ENCODE measurements at regions not wholly inside any gene's neighbourhood (a gene's known extent, or its start where the extent isn't known, plus 50 kb on each side); places are given as distances from the start of the nearest gene placed in this dataset.

DNA sequence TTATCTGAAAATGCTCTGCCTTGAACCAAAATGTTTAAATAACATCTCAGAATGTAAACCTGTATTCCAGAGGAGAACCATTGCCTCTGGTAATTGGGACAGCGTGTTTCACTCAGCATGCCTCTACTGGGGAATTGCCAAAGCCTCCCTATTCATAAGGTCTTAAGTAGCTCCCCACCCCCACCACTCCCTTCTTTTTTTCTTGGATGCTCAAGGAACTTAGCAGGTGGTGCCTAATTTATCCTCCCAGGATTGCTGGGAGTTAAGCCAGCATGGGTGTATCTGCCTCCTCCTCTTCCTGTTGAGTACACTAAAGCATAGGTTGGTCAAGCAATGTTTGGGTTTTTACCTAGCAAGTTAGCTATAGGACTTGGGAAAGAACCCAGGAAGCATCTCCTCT is 220.2 kb downstream of the DMAC1 start:
- Histone ChIP-seq H4K20me1 (replicated peaks in 1 of 2; ENCODE audit: control insufficient read depth in 1 of 2, insufficient read depth in 2 of 2, low read length in 2 of 2) (no peaks in the 10 kb centered on the region), H2AK5ac (ENCODE audit: low read depth, low read length) (no peak overlapping the region), H3K4ac (replicated peaks; ENCODE audit: insufficient read length, low read depth, low read length) (no peak overlapping the region), H3K56ac (replicated peaks; ENCODE audit: insufficient read length, low read depth, low read length) (no peak overlapping the region), H3K14ac (ENCODE audit: insufficient read length) (no peak overlapping the region), H2BK12ac (ENCODE audit: low read depth, low read length) (no peak overlapping the region), H2AFZ (ENCODE audit: low read length) (no peak overlapping the region), H3K4me3 (ENCODE audit: extremely low read depth in 1 of 4, insufficient read depth in 2 of 4, low read depth in 3 of 4, low read length in 4 of 4) (no peak overlapping the region), H2BK15ac (ENCODE audit: low read length) (no peak overlapping the region), H3K4me1 (replicated peaks in 1 of 4; ENCODE audit: control insufficient read depth in 3 of 4, insufficient read depth in 4 of 4, low read length in 3 of 4) (peaks cover 0 to 5% (median 1%) of the 10 kb centered on the region in 4 experiments; a peak in 3 of 7 replicates), H3K9me3 (ENCODE audit: insufficient read depth in 2 of 2, low read depth in 1 of 2, low read length in 1 of 2) (no peaks in the 10 kb centered on the region), H3K79me2 (ENCODE audit: control insufficient read depth in 1 of 2, insufficient read depth in 2 of 2, low read length in 2 of 2) (no peaks in the 10 kb centered on the region), H3K27ac (ENCODE audit: low read depth, low read length) (no peak overlapping the region), H3K23me2 (ENCODE audit: low read depth, low read length) (no peaks in the 10 kb centered on the region), H2BK120ac (replicated peaks; ENCODE audit: low read depth, low read length) (no peak overlapping the region), H2BK20ac (ENCODE audit: low read length) (no peak overlapping the region), H3K27me3 (replicated peaks in 1 of 4; ENCODE audit: control insufficient read depth in 3 of 4, extremely low read depth in 1 of 4, insufficient read depth in 3 of 4, low read length in 3 of 4) (no peaks in the 10 kb centered on the region), H2BK5ac (ENCODE audit: low read depth, low read length) (no peak overlapping the region), H3K79me1 (ENCODE audit: low read depth, low read length) (no peaks in the 10 kb centered on the region), H4K8ac (ENCODE audit: extremely low read depth, insufficient read depth, low read length) (no peak overlapping the region), H4K5ac (ENCODE audit: insufficient read length, low read depth, low read length) (no peak overlapping the region), H3K23ac (ENCODE audit: insufficient read length) (no peak overlapping the region), H4K91ac (replicated peaks; ENCODE audit: insufficient read length, low read length) (no peak overlapping the region), H3K9ac (replicated peaks in 1 of 4; ENCODE audit: extremely low read depth in 1 of 4, low read depth in 3 of 4, low read length in 3 of 4) (no peak overlapping the region), H3K4me2 (ENCODE audit: insufficient read depth in 1 of 2, low read depth in 2 of 2, low read length in 2 of 2) (no peak overlapping the region), H3K36me3 (ENCODE audit: control insufficient read depth in 2 of 4, insufficient read depth in 4 of 4, low read length in 3 of 4) (no peaks in the 10 kb centered on the region), H3K18ac (ENCODE audit: extremely low read depth, low read length) (no peak overlapping the region)
- WGBS, 2 experiments (ENCODE audit: extremely low coverage in 1 of 2, insufficient coverage in 1 of 2, insufficient read length in 1 of 2, insufficient replicate concordance in 2 of 2, low coverage in 1 of 2, low lambda C conversion rate in 2 of 2, missing lambda C conversion rate in 1 of 2): 90% methylated on average over 1 of the region's 1 CpG; no CpG with 5 or more reads in 1 of the 2 experiments
- DNase-seq (ENCODE audit: low read depth in 1 of 2, low spot score in 2 of 2) (no peak), FAIRE-seq (no peak)
- POLR2A ChIA-PET (ENCODE audit: partially characterized antibody): no interaction called here
- CTCF ChIA-PET (ENCODE audit: partially characterized antibody): interaction anchor here (1.7 to 3.0 kb wide), 2 partner anchors 9 to 177 kb away, joined by 4 to 13 read pairs; no protein-coding TSS in a partner anchor
- TF ChIP-seq BACH1 (IDR thresholded peaks at IDR 0.05; ENCODE audit: low read length) (no peak), KDM5A (IDR thresholded peaks at IDR 0.05; ENCODE audit: low read length) (no peak), TEAD4 (IDR thresholded peaks at IDR 0.05; ENCODE audit: low read depth, low read length) (no peak), CEBPB (IDR thresholded peaks at IDR 0.05; ENCODE audit: low read depth, low read length) (no peak), RAD21 (IDR thresholded peaks at IDR 0.05 in 1 of 2, conservative IDR thresholded peaks at IDR 0.05 in 1 of 2; ENCODE audit: low read depth in 2 of 2, low read length in 2 of 2) (no peak), TAF1 (IDR thresholded peaks at IDR 0.05; ENCODE audit: low read depth, low read length) (no peak), PHF8 (conservative IDR thresholded peaks at IDR 0.05; ENCODE audit: low read depth, low read length) (no peak), ZNF274 (IDR thresholded peaks at IDR 0.05; ENCODE audit: borderline replicate concordance, extremely low read depth, low read length) (no peak), POLR2AphosphoS5 (IDR thresholded peaks at IDR 0.05; ENCODE audit: low read depth, low read length) (no peak), EGR1 (IDR thresholded peaks at IDR 0.05; ENCODE audit: borderline replicate concordance, low read depth, low read length) (no peak)
- TF ChIP-seq, protein P1, sequence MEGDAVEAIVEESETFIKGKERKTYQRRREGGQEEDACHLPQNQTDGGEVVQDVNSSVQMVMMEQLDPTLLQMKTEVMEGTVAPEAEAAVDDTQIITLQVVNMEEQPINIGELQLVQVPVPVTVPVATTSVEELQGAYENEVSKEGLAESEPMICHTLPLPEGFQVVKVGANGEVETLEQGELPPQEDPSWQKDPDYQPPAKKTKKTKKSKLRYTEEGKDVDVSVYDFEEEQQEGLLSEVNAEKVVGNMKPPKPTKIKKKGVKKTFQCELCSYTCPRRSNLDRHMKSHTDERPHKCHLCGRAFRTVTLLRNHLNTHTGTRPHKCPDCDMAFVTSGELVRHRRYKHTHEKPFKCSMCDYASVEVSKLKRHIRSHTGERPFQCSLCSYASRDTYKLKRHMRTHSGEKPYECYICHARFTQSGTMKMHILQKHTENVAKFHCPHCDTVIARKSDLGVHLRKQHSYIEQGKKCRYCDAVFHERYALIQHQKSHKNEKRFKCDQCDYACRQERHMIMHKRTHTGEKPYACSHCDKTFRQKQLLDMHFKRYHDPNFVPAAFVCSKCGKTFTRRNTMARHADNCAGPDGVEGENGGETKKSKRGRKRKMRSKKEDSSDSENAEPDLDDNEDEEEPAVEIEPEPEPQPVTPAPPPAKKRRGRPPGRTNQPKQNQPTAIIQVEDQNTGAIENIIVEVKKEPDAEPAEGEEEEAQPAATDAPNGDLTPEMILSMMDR (IDR thresholded peaks at IDR 0.05; ENCODE audit: control extremely low read depth in 1 of 3, insufficient read depth in 1 of 3, low read depth in 1 of 3, low read length in 3 of 3): no peak
- TF ChIP-seq, protein P2, sequence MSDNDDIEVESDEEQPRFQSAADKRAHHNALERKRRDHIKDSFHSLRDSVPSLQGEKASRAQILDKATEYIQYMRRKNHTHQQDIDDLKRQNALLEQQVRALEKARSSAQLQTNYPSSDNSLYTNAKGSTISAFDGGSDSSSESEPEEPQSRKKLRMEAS (IDR thresholded peaks at IDR 0.05): no peak

Measured in H1 (cell line).